ENCODE measurements at regions not wholly inside any gene's neighbourhood (a gene's known extent, or its start where the extent isn't known, plus 50 kb on each side); places are given as distances from the start of the nearest gene placed in this dataset.

GRCh38 chr6:4363656-4364055 is 228.3 kb upstream of the ECI2 start:
- POLR2A ChIA-PET (ENCODE audit: unreplicated experiment): no interaction called here
- Histone ChIP-seq H2AFZ (ENCODE audit: low read length) (no peak overlapping the region), H3K27ac (ENCODE audit: low read length) (no peak overlapping the region), H3K79me2 (ENCODE audit: low read length) (no peaks in the 10 kb centered on the region), H3K36me3 (ENCODE audit: low read depth, low read length) (no peaks in the 10 kb centered on the region), H4K20me1 (ENCODE audit: low read length) (no peaks in the 10 kb centered on the region), H3K27me3 (ENCODE audit: low read length) (no peaks in the 10 kb centered on the region), H3F3A (ENCODE audit: low read length, unreplicated experiment) (no peaks in the 10 kb centered on the region), H3K4me2 (ENCODE audit: low read length) (no peak overlapping the region), H3K9me2 (replicated peaks; ENCODE audit: low read length) (no peaks in the 10 kb centered on the region), H3K9me3 (ENCODE audit: low read length) (no peaks in the 10 kb centered on the region), H3K9ac (ENCODE audit: low read length) (no peak overlapping the region), H3K4me3 (ENCODE audit: low read length) (no peak overlapping the region), H3K4me1 (ENCODE audit: insufficient read depth, low read length) (peaks cover 15% of the 10 kb centered on the region)
- BruUV-seq (replicated peaks): no TSS peak
- TF ChIP-seq, protein P1, sequence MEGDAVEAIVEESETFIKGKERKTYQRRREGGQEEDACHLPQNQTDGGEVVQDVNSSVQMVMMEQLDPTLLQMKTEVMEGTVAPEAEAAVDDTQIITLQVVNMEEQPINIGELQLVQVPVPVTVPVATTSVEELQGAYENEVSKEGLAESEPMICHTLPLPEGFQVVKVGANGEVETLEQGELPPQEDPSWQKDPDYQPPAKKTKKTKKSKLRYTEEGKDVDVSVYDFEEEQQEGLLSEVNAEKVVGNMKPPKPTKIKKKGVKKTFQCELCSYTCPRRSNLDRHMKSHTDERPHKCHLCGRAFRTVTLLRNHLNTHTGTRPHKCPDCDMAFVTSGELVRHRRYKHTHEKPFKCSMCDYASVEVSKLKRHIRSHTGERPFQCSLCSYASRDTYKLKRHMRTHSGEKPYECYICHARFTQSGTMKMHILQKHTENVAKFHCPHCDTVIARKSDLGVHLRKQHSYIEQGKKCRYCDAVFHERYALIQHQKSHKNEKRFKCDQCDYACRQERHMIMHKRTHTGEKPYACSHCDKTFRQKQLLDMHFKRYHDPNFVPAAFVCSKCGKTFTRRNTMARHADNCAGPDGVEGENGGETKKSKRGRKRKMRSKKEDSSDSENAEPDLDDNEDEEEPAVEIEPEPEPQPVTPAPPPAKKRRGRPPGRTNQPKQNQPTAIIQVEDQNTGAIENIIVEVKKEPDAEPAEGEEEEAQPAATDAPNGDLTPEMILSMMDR (conservative IDR thresholded peaks at IDR 0.05; ENCODE audit: low read depth, low read length): no peak
- TF ChIP-seq EZH2phosphoT487 (IDR thresholded peaks at IDR 0.05; ENCODE audit: borderline replicate concordance, low read length) (no peak), EZH2 (IDR thresholded peaks at IDR 0.05; ENCODE audit: low read length, unreplicated experiment) (no peak)
- intact Hi-C loops (cut with micrococcal nuclease): no loop called here
- DNase-seq (no peak), ATAC-seq (no peak)
- CTCF ChIA-PET: no interaction called here

- Histone ChIP-seq H4K20me1 (ENCODE audit: low read length) (no peaks in the 10 kb centered on the region), H3K27me3 (ENCODE audit: low read length) (no peaks in the 10 kb centered on the region), H3K9me2 (replicated peaks; ENCODE audit: low read length) (no peaks in the 10 kb centered on the region), H3K4me3 (ENCODE audit: low read length) (no peak overlapping the region), H3K79me2 (ENCODE audit: low read length) (no peaks in the 10 kb centered on the region), H3K9ac (ENCODE audit: low read length) (no peak overlapping the region), H3K36me3 (ENCODE audit: low read depth, low read length) (no peaks in the 10 kb centered on the region), H3K4me2 (ENCODE audit: low read length) (no peak overlapping the region), H3F3A (ENCODE audit: low read length, unreplicated experiment) (no peaks in the 10 kb centered on the region), H3K9me3 (ENCODE audit: low read length) (no peaks in the 10 kb centered on the region), H2AFZ (ENCODE audit: low read length) (no peak overlapping the region), H3K27ac (ENCODE audit: low read length) (no peak overlapping the region), H3K4me1 (ENCODE audit: insufficient read depth, low read length) (peaks cover 21% of the 10 kb centered on the region)
- POLR2A ChIA-PET (ENCODE audit: unreplicated experiment): no interaction called here
- DNase-seq (no peak), ATAC-seq (no peak)
- TF ChIP-seq, protein P1 (conservative IDR thresholded peaks at IDR 0.05; ENCODE audit: low read depth, low read length): no peak
- TF ChIP-seq EZH2phosphoT487 (IDR thresholded peaks at IDR 0.05; ENCODE audit: borderline replicate concordance, low read length) (no peak), EZH2 (IDR thresholded peaks at IDR 0.05; ENCODE audit: low read length, unreplicated experiment) (no peak)
- no TSS peak for BruUV-seq (replicated peaks)
- CTCF ChIA-PET: no interaction called here
- intact Hi-C loops (cut with micrococcal nuclease): no loop called here
Observed at GRCh38 chr6:4362326-4362725, 227.0 kb upstream of the ECI2 start.

DNA sequence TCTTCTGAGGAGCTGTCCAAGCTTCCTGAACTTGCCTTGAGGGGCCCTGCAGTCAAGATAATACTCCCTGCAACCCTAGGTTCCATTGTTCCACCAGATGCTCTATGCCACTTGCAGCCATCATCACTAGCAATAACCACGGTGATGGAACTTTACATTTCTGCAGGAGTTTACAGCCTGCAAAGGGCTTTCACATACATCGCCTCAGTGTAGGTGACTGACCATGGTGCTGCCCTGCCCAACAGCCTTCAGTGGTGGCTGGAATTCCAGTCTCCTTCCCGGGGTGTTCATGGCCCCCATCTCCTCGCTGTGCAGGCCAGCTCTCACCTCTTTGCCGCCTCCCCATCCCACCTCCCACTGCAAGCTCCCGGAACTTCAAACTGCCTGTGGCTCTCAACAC is 225.5 kb upstream of the ECI2 start:
- Histone ChIP-seq H3K9me3 (ENCODE audit: low read length) (no peaks in the 10 kb centered on the region), H3K27ac (ENCODE audit: low read length) (no peak overlapping the region), H3K4me3 (ENCODE audit: low read length) (no peak overlapping the region), H3K9ac (ENCODE audit: low read length) (no peak overlapping the region), H3K4me1 (ENCODE audit: insufficient read depth, low read length) (peaks cover 28% of the 10 kb centered on the region), H2AFZ (ENCODE audit: low read length) (no peak overlapping the region), H3K79me2 (ENCODE audit: low read length) (no peaks in the 10 kb centered on the region), H4K20me1 (ENCODE audit: low read length) (no peaks in the 10 kb centered on the region), H3K9me2 (replicated peaks; ENCODE audit: low read length) (no peaks in the 10 kb centered on the region), H3K4me2 (ENCODE audit: low read length) (no peak overlapping the region), H3K36me3 (ENCODE audit: low read depth, low read length) (no peaks in the 10 kb centered on the region), H3F3A (ENCODE audit: low read length, unreplicated experiment) (no peaks in the 10 kb centered on the region), H3K27me3 (ENCODE audit: low read length) (no peaks in the 10 kb centered on the region)
- ATAC-seq (no peak), DNase-seq (no peak)
- CTCF ChIA-PET: no interaction called here
- TF ChIP-seq, protein P1 (conservative IDR thresholded peaks at IDR 0.05; ENCODE audit: low read depth, low read length): no peak
- BruUV-seq (replicated peaks): no TSS peak
- POLR2A ChIA-PET (ENCODE audit: unreplicated experiment): no interaction called here
- intact Hi-C loops (cut with micrococcal nuclease): no loop called here
